K562 (cell line): ENCODE measurements at regions not wholly inside any gene's neighbourhood (a gene's known extent, or its start where the extent isn't known, plus 50 kb on each side); places are given as distances from the start of the nearest gene placed in this dataset.

Experiments
- ASH1L ChIP-seq: fragments of 450-650 bp; IDR thresholded peaks from 2 replicates; pipeline ENCODE4 v1.6.1; 2018; ENCODE audit warnings: borderline replicate concordance, mild to moderate bottlenecking, low read depth; ENCODE audit not compliant: partially characterized antibody
- BMI1 ChIP-seq: fragments of 150-350 bp; IDR thresholded peaks from 2 replicates; pipeline ENCODE4 v1.6.1; 2014; ENCODE audit warnings: low read length
- CCAR2 ChIP-seq: fragments of 200-400 bp; formaldehyde crosslinking; IDR thresholded peaks from 2 replicates; pipeline ENCODE4 v1.6.1; 2017; ENCODE audit warnings: mild to moderate bottlenecking, low read depth, low read length
- CXXC5 ChIP-seq: fragments of 250-450 bp; sonication (Bioruptor Pico); IDR thresholded peaks from 2 replicates; pipeline ENCODE4 v1.8.0; 2022; ENCODE audit warnings: inconsistent platforms, mild to moderate bottlenecking, moderate library complexity
- ELK1 ChIP-seq: sonication (generic); formaldehyde crosslinking; IDR thresholded peaks from 2 replicates; pipeline ENCODE4 v1.8.1; 2022; ENCODE audit warnings: missing genetic modification reagents
- MTA2 ChIP-seq: fragments of 450-650 bp; IDR thresholded peaks from 2 replicates; pipeline ENCODE4 v1.6.1; 2016; ENCODE audit warnings: low read depth
- NRF1 ChIP-seq, 2 experiments: fragments of 450-650 bp; IDR thresholded peaks in 1 of 2; conservative IDR thresholded peaks in 1 of 2; 2 replicates each; pipeline ENCODE4 v1.6.1; 2014; ENCODE audit warnings: mild to moderate bottlenecking in 2 of 2
- SMARCC2 ChIP-seq: fragments of 450-650 bp; IDR thresholded peaks from 2 replicates; pipeline ENCODE4 v1.6.1; 2017; ENCODE audit warnings: antibody characterized with exemption, moderate library complexity, mild to moderate bottlenecking, low read depth
- U2AF1 ChIP-seq: fragments of 200-400 bp; formaldehyde crosslinking; optimal IDR thresholded peaks from 2 replicates; pipeline ENCODE3; 2017; ENCODE audit warnings: mild to moderate bottlenecking, low read depth, low read length, moderate library complexity
- ZNF165 ChIP-seq: fragments of 250-450 bp; sonication (Bioruptor Pico); IDR thresholded peaks from 2 replicates; pipeline ENCODE4 v1.4.0; 2020; ENCODE audit warnings: borderline replicate concordance
- ZNF354B ChIP-seq: fragments of 250-450 bp; sonication (Bioruptor Pico); IDR thresholded peaks from 2 replicates; pipeline ENCODE4 v1.4.0; 2020
- ZNF584 ChIP-seq: fragments of 200-800 bp; sonication (Bioruptor generic); IDR thresholded peaks from 2 replicates; pipeline ENCODE4 v1.6.1; 2016; ENCODE audit warnings: low read depth, mild to moderate bottlenecking, missing genetic modification characterization, missing compliant biosample characterization
- TF ChIP-seq, protein P1 (sequence below): fragments of 450-650 bp; IDR thresholded peaks from 2 replicates; pipeline ENCODE4 v1.6.1; 2016; ENCODE audit warnings: mild to moderate bottlenecking, moderate library complexity
- TF ChIP-seq, protein P2 (sequence below): fragments of 250-450 bp; sonication (Bioruptor Pico); IDR thresholded peaks from 2 replicates; pipeline ENCODE4 v1.5.0; 2021; ENCODE audit warnings: mild to moderate bottlenecking, moderate library complexity

DNA sequence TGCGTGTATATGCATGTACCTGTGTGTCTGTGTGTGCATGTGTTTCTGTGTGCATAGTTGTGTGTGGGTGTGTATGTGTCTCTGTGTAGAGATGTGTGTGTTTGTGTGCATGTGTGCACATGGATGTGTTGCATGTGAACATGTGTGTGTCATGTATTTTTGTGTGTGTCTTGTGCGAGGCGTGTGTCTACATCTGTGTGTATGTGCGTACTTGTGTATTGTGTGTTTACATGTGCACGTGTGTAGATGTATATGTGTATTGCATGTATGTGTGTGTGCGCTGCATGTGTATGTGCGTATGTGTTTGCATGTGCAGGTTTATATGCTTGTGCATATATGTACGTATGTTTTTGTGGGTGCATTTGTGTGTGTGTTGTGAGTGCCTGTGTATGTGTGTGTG lies 735.2 kb downstream of the GALR1 start (continued):
- TF ChIP-seq, protein P1, sequence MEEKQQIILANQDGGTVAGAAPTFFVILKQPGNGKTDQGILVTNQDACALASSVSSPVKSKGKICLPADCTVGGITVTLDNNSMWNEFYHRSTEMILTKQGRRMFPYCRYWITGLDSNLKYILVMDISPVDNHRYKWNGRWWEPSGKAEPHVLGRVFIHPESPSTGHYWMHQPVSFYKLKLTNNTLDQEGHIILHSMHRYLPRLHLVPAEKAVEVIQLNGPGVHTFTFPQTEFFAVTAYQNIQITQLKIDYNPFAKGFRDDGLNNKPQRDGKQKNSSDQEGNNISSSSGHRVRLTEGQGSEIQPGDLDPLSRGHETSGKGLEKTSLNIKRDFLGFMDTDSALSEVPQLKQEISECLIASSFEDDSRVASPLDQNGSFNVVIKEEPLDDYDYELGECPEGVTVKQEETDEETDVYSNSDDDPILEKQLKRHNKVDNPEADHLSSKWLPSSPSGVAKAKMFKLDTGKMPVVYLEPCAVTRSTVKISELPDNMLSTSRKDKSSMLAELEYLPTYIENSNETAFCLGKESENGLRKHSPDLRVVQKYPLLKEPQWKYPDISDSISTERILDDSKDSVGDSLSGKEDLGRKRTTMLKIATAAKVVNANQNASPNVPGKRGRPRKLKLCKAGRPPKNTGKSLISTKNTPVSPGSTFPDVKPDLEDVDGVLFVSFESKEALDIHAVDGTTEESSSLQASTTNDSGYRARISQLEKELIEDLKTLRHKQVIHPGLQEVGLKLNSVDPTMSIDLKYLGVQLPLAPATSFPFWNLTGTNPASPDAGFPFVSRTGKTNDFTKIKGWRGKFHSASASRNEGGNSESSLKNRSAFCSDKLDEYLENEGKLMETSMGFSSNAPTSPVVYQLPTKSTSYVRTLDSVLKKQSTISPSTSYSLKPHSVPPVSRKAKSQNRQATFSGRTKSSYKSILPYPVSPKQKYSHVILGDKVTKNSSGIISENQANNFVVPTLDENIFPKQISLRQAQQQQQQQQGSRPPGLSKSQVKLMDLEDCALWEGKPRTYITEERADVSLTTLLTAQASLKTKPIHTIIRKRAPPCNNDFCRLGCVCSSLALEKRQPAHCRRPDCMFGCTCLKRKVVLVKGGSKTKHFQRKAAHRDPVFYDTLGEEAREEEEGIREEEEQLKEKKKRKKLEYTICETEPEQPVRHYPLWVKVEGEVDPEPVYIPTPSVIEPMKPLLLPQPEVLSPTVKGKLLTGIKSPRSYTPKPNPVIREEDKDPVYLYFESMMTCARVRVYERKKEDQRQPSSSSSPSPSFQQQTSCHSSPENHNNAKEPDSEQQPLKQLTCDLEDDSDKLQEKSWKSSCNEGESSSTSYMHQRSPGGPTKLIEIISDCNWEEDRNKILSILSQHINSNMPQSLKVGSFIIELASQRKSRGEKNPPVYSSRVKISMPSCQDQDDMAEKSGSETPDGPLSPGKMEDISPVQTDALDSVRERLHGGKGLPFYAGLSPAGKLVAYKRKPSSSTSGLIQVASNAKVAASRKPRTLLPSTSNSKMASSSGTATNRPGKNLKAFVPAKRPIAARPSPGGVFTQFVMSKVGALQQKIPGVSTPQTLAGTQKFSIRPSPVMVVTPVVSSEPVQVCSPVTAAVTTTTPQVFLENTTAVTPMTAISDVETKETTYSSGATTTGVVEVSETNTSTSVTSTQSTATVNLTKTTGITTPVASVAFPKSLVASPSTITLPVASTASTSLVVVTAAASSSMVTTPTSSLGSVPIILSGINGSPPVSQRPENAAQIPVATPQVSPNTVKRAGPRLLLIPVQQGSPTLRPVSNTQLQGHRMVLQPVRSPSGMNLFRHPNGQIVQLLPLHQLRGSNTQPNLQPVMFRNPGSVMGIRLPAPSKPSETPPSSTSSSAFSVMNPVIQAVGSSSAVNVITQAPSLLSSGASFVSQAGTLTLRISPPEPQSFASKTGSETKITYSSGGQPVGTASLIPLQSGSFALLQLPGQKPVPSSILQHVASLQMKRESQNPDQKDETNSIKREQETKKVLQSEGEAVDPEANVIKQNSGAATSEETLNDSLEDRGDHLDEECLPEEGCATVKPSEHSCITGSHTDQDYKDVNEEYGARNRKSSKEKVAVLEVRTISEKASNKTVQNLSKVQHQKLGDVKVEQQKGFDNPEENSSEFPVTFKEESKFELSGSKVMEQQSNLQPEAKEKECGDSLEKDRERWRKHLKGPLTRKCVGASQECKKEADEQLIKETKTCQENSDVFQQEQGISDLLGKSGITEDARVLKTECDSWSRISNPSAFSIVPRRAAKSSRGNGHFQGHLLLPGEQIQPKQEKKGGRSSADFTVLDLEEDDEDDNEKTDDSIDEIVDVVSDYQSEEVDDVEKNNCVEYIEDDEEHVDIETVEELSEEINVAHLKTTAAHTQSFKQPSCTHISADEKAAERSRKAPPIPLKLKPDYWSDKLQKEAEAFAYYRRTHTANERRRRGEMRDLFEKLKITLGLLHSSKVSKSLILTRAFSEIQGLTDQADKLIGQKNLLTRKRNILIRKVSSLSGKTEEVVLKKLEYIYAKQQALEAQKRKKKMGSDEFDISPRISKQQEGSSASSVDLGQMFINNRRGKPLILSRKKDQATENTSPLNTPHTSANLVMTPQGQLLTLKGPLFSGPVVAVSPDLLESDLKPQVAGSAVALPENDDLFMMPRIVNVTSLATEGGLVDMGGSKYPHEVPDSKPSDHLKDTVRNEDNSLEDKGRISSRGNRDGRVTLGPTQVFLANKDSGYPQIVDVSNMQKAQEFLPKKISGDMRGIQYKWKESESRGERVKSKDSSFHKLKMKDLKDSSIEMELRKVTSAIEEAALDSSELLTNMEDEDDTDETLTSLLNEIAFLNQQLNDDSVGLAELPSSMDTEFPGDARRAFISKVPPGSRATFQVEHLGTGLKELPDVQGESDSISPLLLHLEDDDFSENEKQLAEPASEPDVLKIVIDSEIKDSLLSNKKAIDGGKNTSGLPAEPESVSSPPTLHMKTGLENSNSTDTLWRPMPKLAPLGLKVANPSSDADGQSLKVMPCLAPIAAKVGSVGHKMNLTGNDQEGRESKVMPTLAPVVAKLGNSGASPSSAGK = no peak
- TF ChIP-seq ZNF165 (CRISPR knock-in tag) = no peak
- no peak for TF ChIP-seq NRF1 (conservative IDR thresholded peaks at IDR 0.05 in 1 of 2, IDR thresholded peaks at IDR 0.05 in 1 of 2)
- TF ChIP-seq, protein P2, sequence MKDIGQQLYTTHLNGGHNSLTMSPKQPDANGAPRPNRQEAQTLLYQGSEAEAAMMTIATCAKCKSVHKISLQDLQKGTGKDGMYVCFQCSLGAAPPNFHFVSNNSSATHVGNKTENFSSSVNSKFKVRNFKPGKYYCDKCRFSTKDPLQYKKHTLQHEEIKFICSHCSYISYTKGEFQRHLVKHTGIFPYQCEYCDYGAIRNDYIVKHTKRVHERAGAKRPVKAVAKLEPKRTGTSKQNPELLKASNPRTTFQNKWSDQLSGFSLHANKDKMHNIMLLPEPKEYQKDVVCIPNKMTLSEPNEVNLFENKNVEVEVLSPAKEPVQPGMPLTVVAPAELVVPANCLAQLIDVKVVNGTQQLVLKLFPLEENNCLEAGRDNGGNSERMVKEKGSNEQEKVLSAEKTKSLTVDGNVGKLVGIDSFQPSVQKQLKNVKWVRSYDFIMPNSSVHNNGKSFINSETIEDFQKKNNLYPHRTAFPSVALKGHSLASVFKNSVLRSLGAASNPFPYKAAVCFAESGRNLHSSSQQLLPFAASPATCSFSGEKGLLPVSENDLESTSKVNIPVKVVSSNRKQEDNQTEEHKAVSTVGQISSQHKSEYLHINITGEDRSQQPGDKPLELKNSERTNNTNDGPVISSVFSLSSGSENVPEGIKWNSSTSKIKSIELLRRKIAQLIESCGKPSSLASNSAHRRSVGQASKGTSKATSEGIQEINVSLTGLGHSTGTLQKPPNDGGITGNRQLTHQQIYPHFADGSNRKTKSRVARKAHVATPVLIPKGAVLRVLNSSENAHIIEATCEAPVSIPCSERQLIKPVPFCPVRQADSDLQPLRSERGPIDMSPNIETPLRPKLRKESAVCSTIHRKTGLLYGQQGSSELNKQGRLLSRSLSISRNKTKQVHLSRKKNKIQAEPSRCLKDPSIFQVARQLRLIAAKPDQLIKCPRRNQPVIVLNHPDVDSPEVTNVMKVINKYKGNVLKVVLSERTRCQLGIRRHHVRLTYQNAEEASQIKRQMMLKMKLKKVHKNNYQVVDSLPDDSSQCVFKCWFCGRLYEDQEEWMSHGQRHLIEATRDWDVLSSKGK = no peak
- no peak for TF ChIP-seq SMARCC2
- TF ChIP-seq CXXC5 (CRISPR knock-in tag) = no peak
- peak; percentile 100 for TF ChIP-seq CCAR2
- TF ChIP-seq ELK1 (CRISPR knock-in tag) = no peak
- no peak for TF ChIP-seq ASH1L
- no peak for TF ChIP-seq ZNF354B
- no peak for TF ChIP-seq BMI1
- TF ChIP-seq MTA2 = no peak
- TF ChIP-seq U2AF1 = no peak
- TF ChIP-seq ZNF584 = no peak
